GM12872 (cell line): ENCODE measurements at regions not wholly inside any gene's neighbourhood (a gene's known extent, or its start where the extent isn't known, plus 50 kb on each side); places are given as distances from the start of the nearest gene placed in this dataset.

Source experiments
- CTCF ChIP-seq: IDR thresholded peaks from 3 replicates; pipeline ENCODE4 v1.5.1; 2011; ENCODE audit warnings: low read depth, mild to moderate bottlenecking, low read length, moderate library complexity; ENCODE audit not compliant: insufficient read depth

DNA sequence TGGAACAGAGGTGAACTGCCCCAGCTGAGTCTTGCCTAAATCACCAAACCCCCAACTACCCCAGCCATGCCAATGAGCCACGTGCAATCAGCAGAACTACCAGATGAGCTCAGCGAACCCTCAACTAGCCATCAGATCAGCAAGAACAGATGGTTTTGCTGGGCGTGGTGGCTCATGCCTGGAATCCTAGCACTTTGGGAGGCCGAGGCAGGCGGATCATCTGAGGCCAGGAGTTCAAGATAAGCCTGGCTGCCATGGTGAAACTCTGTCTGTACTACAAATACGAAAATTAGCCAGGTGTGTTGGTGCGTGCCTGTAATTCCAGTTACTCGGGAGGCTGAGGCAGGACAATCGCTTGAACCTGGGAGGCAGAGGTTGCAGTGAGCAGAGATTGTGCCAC is 374.3 kb downstream of the NXPE2 start:
- TF ChIP-seq CTCF: no peak

- TF ChIP-seq CTCF: no peak
Observed at GRCh38 chr11:115054570-115055538, 376.5 kb downstream of the NXPE2 start.

DNA sequence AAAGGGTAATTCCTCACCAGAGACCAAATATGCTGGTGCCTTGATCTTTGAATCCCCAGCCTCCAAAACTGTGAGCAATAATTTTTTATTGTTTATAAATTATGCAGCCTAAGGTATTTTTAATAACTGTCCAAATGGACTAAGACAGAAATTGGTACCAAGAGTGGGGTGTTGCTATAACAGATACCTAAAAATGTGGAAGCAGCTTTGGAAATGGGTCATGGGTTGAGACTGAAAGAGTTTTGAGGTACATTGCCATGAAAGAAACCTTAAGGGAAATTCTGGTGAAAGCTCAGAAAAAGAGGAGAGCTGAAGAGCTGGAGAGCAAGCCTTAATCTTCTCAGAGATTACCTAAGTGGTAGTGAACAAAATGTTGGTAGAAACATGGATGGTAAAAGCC is 378.2 kb downstream of the NXPE2 start:
- no peak for TF ChIP-seq CTCF

DNA sequence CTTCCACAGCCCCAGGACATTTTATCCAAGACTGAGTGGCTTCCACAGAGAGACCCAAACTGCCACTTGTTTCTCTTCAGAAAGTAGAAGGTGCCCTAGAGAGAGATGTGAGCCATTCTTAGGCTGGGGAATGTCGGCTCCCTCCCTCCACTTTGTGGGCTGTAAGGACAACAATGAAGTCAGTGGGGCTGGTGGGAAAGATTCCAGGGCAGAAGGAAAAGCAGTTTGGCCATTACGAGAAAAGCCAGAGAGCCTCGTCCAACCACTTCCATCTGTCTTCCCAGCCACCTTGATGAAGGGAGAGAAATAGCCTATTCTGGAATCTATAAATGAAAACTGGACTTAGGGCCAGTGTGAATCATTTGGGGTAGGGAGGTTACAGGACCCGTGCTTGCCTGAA is 382.5 kb downstream of the NXPE2 start:
- TF ChIP-seq CTCF: no peak

- TF ChIP-seq CTCF: no peak
Observed at GRCh38 chr11:115065314-115065713, 387.0 kb downstream of the NXPE2 start.

GRCh38 chr11:115065830-115066664 is 387.7 kb downstream of the NXPE2 start:
- TF ChIP-seq CTCF: no peak

- no peak for TF ChIP-seq CTCF
Observed at GRCh38 chr11:115067471-115067870, 389.1 kb downstream of the NXPE2 start.
